LNCaP clone FGC (cell line): ENCODE measurements at regions not wholly inside any gene's neighbourhood (a gene's known extent, or its start where the extent isn't known, plus 50 kb on each side); places are given as distances from the start of the nearest gene placed in this dataset.

Source experiments
- DNase-seq: peaks from one replicate; pipeline ENCODE4 v3.0.0-alpha.2; 2011; ENCODE audit warnings: low read depth
- H3K4me3 ChIP-seq: 2 replicates; pipeline ENCODE4 v1.5.1; 2011; ENCODE audit warnings: mild to moderate bottlenecking, low read depth, low read length, control low read depth
- CTCF ChIP-seq: IDR thresholded peaks from 2 replicates; pipeline ENCODE4 v1.5.1; 2012; ENCODE audit warnings: mild to moderate bottlenecking; ENCODE audit not compliant: control insufficient read depth, insufficient read depth; ENCODE audit errors: extremely low read depth

- no peak for DNase-seq
- H3K4me3 ChIP-seq, result no peak overlapping the region
- no peak for TF ChIP-seq CTCF
Measured at GRCh38 chr9:12633016-12633765, 60.0 kb upstream of the TYRP1 start.

GRCh38 chr9:12640016-12640587 lies 53.1 kb upstream of the TYRP1 start:
- no peak overlapping the region for H3K4me3 ChIP-seq
- TF ChIP-seq CTCF, result peak; percentile 79
- DNase-seq, result peak; percentile 71

- H3K4me3 ChIP-seq, result no peak overlapping the region
- TF ChIP-seq CTCF, result no peak
- DNase-seq, result no peak
Measured at GRCh38 chr9:12640866-12641636, 52.1 kb upstream of the TYRP1 start.
